Suprapubic skin (tissue), 4 donors: ENCODE measurements at regions not wholly inside any gene's neighbourhood (a gene's known extent, or its start where the extent isn't known, plus 50 kb on each side); places are given as distances from the start of the nearest gene placed in this dataset.

Experiments
- POLR2A ChIP-seq, 2 donors: fragments of 450-650 bp; IDR thresholded peaks; one replicate each; pipeline ENCODE4 v1.6.1; 2017; ENCODE audit warnings: antibody characterized with exemption in 2 of 2, mild to moderate bottlenecking in 2 of 2, moderate library complexity in 2 of 2
- POLR2AphosphoS5 ChIP-seq, 3 donors: sonication (generic); formaldehyde crosslinking; IDR thresholded peaks; one replicate each; pipeline ENCODE4 v1.6.1; 2017; ENCODE audit warnings: antibody characterized with exemption in 3 of 3
- TF ChIP-seq, protein P1 (sequence below), 2 donors: fragments of 200-600 bp in 1 of 2; fragments of 450-650 bp in 1 of 2; sonication (generic) in 1 of 2; IDR thresholded peaks; one replicate each; pipeline ENCODE4 v1.5.1; 2016 to 2019; ENCODE audit warnings: antibody characterized with exemption in 2 of 2, mild to moderate bottlenecking in 1 of 2, moderate library complexity in 1 of 2

DNA sequence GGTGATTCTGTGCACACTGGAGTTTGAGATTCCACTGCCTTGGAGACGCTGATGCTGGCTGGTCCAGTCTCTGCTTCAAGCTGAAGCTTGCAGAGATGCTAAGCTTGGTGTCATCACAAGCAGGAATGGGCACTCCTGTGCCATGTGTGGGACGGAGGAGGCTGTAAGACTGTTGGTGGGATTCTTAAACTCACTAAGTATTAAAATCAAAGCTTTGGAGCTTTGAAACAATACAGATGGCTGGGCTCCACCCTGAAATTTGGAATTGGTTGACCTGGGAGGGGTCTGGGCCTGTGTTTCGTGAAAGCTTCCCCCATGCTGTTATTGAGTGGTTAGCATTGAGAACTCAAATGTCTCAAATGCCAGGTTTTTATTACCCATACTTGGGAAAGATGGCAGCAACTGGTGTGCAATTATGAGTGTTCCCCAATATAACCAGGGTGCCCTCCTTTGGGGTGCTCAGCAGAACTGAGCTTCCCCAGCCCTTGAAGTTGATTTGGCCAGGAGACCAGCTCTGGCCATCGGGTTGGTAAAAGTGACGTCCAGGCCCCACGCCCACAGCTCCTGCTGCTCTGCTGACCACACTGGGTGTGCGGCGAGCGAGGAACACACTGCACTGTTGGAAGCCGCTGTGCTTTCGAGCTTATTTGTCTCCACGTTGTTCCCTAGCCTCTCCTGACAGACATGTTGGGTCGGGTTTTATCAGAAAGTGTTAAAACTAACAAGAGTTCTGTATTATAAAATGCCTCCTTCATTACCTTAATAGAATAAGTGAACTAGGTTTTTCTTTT lies 377.7 kb downstream of the GLRX3 start:
- TF ChIP-seq POLR2A (IDR thresholded peaks at IDR 0.05) (no peak), POLR2AphosphoS5 (IDR thresholded peaks at IDR 0.05) (no peak)
- TF ChIP-seq, protein P1, sequence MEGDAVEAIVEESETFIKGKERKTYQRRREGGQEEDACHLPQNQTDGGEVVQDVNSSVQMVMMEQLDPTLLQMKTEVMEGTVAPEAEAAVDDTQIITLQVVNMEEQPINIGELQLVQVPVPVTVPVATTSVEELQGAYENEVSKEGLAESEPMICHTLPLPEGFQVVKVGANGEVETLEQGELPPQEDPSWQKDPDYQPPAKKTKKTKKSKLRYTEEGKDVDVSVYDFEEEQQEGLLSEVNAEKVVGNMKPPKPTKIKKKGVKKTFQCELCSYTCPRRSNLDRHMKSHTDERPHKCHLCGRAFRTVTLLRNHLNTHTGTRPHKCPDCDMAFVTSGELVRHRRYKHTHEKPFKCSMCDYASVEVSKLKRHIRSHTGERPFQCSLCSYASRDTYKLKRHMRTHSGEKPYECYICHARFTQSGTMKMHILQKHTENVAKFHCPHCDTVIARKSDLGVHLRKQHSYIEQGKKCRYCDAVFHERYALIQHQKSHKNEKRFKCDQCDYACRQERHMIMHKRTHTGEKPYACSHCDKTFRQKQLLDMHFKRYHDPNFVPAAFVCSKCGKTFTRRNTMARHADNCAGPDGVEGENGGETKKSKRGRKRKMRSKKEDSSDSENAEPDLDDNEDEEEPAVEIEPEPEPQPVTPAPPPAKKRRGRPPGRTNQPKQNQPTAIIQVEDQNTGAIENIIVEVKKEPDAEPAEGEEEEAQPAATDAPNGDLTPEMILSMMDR (IDR thresholded peaks at IDR 0.05), result no peak
